DMS 273 (cell line): ENCODE measurements at regions not wholly inside any gene's neighbourhood (a gene's known extent, or its start where the extent isn't known, plus 50 kb on each side); places are given as distances from the start of the nearest gene placed in this dataset.
A peak's percentile ranks its signal among the peaks of the same experiment; 100 is the strongest.
"Not testable (repeated sequence)": the region's sequence is repeated elsewhere in the genome, so short reads cannot be mapped to it uniquely, and the experiment has no call there.

Experiments used
- DNase-seq: peaks from one replicate; lab custom pipeline; 2025; ENCODE audit not compliant: unreplicated experiment; lab: John Stamatoyannopoulos, UW

- DNase-seq: no peak
Observed at GRCh38 chr6:155807243-155807642, 351.6 kb upstream of the NOX3 start.

GRCh38 chr6:155801046-155801445 lies 345.4 kb upstream of the NOX3 start:
- DNase-seq: no peak

- DNase-seq: not testable (repeated sequence)
Observed at GRCh38 chr6:155798876-155799275, 343.2 kb upstream of the NOX3 start.

- no peak for DNase-seq
Observed at GRCh38 chr6:155795173-155795796, 339.6 kb upstream of the NOX3 start.

GRCh38 chr6:155791891-155792290 lies 336.3 kb upstream of the NOX3 start:
- DNase-seq: no peak

- no peak for DNase-seq
Observed at GRCh38 chr6:155791186-155791585, 335.5 kb upstream of the NOX3 start.

- no peak for DNase-seq
Observed at GRCh38 chr6:155787168-155787567, 331.5 kb upstream of the NOX3 start.

GRCh38 chr6:155786528-155786927 lies 330.9 kb upstream of the NOX3 start:
- no peak for DNase-seq

- no peak for DNase-seq
Observed at GRCh38 chr6:155782739-155783459, 327.3 kb upstream of the NOX3 start.

- no peak for DNase-seq
Observed at GRCh38 chr6:155782320-155782731, 326.7 kb upstream of the NOX3 start.

- no peak for DNase-seq
Observed at GRCh38 chr6:155779456-155779855, 323.8 kb upstream of the NOX3 start.

GRCh38 chr6:155778336-155778735 lies 322.7 kb upstream of the NOX3 start:
- DNase-seq: no peak

GRCh38 chr6:155771822-155772221 lies 316.2 kb upstream of the NOX3 start:
- DNase-seq: no peak

GRCh38 chr6:155770856-155771255 lies 315.2 kb upstream of the NOX3 start:
- DNase-seq: no peak

- DNase-seq: no peak
Observed at GRCh38 chr6:155770313-155770712, 314.7 kb upstream of the NOX3 start.

- peak; percentile 0 for DNase-seq
Observed at GRCh38 chr6:155765275-155766194, 309.9 kb upstream of the NOX3 start.

- no peak for DNase-seq
Observed at GRCh38 chr6:155762649-155763048, 307.0 kb upstream of the NOX3 start.

GRCh38 chr6:155755452-155755851 lies 299.8 kb upstream of the NOX3 start:
- DNase-seq: no peak

GRCh38 chr6:155748778-155749177 lies 293.1 kb upstream of the NOX3 start:
- DNase-seq: not testable (repeated sequence)

- DNase-seq: no peak
Observed at GRCh38 chr6:155747491-155747890, 291.9 kb upstream of the NOX3 start.

- DNase-seq: no peak
Observed at GRCh38 chr6:155740781-155741399, 285.3 kb upstream of the NOX3 start.
